ENCODE measurements at regions not wholly inside any gene's neighbourhood (a gene's known extent, or its start where the extent isn't known, plus 50 kb on each side); places are given as distances from the start of the nearest gene placed in this dataset.

- TF ChIP-seq EZH2 (optimal IDR thresholded peaks at IDR 0.05; ENCODE audit: low read depth, low read length) (no peak), CTCF (IDR thresholded peaks at IDR 0.05; ENCODE audit: low read length) (no peak), EZH2phosphoT487 (IDR thresholded peaks at IDR 0.05; ENCODE audit: low read length) (no peak)
These were observed 124.0 kb downstream of the OGFRL1 start for GRCh38 chr6:71412559-71413140.

Measured in MM.1S (cell line).